HEK293 (cell line): ENCODE measurements at regions not wholly inside any gene's neighbourhood (a gene's known extent, or its start where the extent isn't known, plus 50 kb on each side); places are given as distances from the start of the nearest gene placed in this dataset.

ENCODE experiments used
- CTCF ChIA-PET: fragments of 350-600 bp; formaldehyde crosslinking; extraction: SDS; loops from one replicate; lab custom pipeline; 2021; ENCODE audit warnings: antibody characterized with exemption; lab: Yijun Ruan, JAX
- POLR2A ChIA-PET: fragments of 300-600 bp; formaldehyde crosslinking; extraction: SDS; loops from one replicate; lab custom pipeline; 2020; ENCODE audit warnings: antibody characterized with exemption, inconsistent platforms; lab: Yijun Ruan, JAX
- H3K27ac ChIP-seq: fragments of 200-500 bp; sonication (Bioruptor generic); 2 replicates; pipeline ENCODE4 v1.5.1; 2014; ENCODE audit warnings: low read depth, low read length, control low read depth, inconsistent platforms; ENCODE audit errors: extremely low read depth
- H3K36me3 ChIP-seq, 2 experiments: fragments of 200-500 bp in 1 of 2; sonication (Bioruptor generic) in 1 of 2; 1 replicate in 1 of 2; 2 replicates in 1 of 2; pipeline ENCODE4 v1.5.1; 2014 to 2017; ENCODE audit warnings: inconsistent platforms in 2 of 2, low read length in 2 of 2; ENCODE audit not compliant: control insufficient read depth in 2 of 2, insufficient read depth in 1 of 2
- H3K4me1 ChIP-seq: fragments of 200-500 bp; sonication (Bioruptor generic); 2 replicates; pipeline ENCODE4 v1.5.1; 2014; ENCODE audit warnings: mild to moderate bottlenecking, low read length, inconsistent platforms; ENCODE audit not compliant: control insufficient read depth, insufficient read depth
- H3K4me3 ChIP-seq: 2 replicates; pipeline ENCODE4 v1.5.1; 2011; ENCODE audit warnings: low read depth, mild to moderate bottlenecking, control low read depth, low read length, moderate library complexity
- H3K9me3 ChIP-seq: fragments of 200-500 bp; sonication (Bioruptor generic); 2 replicates; pipeline ENCODE4 v1.5.1; 2014; ENCODE audit warnings: low read depth, low read length, inconsistent platforms; ENCODE audit not compliant: control insufficient read depth, insufficient read depth
- FEZF1 ChIP-seq: fragments of 450-650 bp; formaldehyde crosslinking; IDR thresholded peaks from 2 replicates; pipeline ENCODE4 v1.5.1; 2016; ENCODE audit warnings: missing biosample characterization, missing genetic modification characterization
- PATZ1 ChIP-seq: fragments of 450-650 bp; formaldehyde crosslinking; IDR thresholded peaks from 2 replicates; pipeline ENCODE4 v1.5.1; 2016; ENCODE audit warnings: missing biosample characterization, missing genetic modification characterization
- SCRT2 ChIP-seq: fragments of 450-650 bp; formaldehyde crosslinking; IDR thresholded peaks from 2 replicates; pipeline ENCODE4 v1.5.1; 2016; ENCODE audit warnings: missing biosample characterization, missing genetic modification characterization
- SP2 ChIP-seq: fragments of 450-650 bp; formaldehyde crosslinking; IDR thresholded peaks from 2 replicates; pipeline ENCODE4 v1.5.1; 2016; ENCODE audit warnings: missing biosample characterization, missing genetic modification characterization
- ZBTB17 ChIP-seq: fragments of 450-650 bp; formaldehyde crosslinking; IDR thresholded peaks from 2 replicates; pipeline ENCODE4 v1.5.1; 2016; ENCODE audit warnings: missing biosample characterization, missing genetic modification characterization
- ZBTB20 ChIP-seq: fragments of 450-650 bp; formaldehyde crosslinking; IDR thresholded peaks from 2 replicates; pipeline ENCODE4 v1.5.1; 2016; ENCODE audit warnings: missing biosample characterization, missing genetic modification characterization
- ZNF133 ChIP-seq: fragments of 450-650 bp; formaldehyde crosslinking; IDR thresholded peaks from 2 replicates; pipeline ENCODE4 v1.5.1; 2016; ENCODE audit warnings: missing biosample characterization, missing genetic modification characterization
- ZNF16 ChIP-seq: fragments of 450-650 bp; formaldehyde crosslinking; IDR thresholded peaks from 2 replicates; pipeline ENCODE4 v1.5.1; 2016; ENCODE audit warnings: low read depth, missing biosample characterization, missing genetic modification characterization
- ZNF202 ChIP-seq: fragments of 450-650 bp; formaldehyde crosslinking; IDR thresholded peaks from 2 replicates; pipeline ENCODE4 v1.5.1; 2016; ENCODE audit warnings: missing biosample characterization, missing genetic modification characterization, borderline replicate concordance
- ZNF248 ChIP-seq: fragments of 450-650 bp; formaldehyde crosslinking; IDR thresholded peaks from 2 replicates; pipeline ENCODE4 v1.5.1; 2017; ENCODE audit warnings: missing biosample characterization, missing genetic modification characterization
- ZNF266 ChIP-seq: fragments of 450-650 bp; formaldehyde crosslinking; IDR thresholded peaks from 2 replicates; pipeline ENCODE4 v1.5.1; 2016; ENCODE audit warnings: missing biosample characterization, missing genetic modification characterization, low read depth
- ZNF280C ChIP-seq: fragments of 450-650 bp; formaldehyde crosslinking; IDR thresholded peaks from 2 replicates; pipeline ENCODE4 v1.5.1; 2016; ENCODE audit warnings: missing biosample characterization, missing genetic modification characterization
- ZNF302 ChIP-seq: fragments of 450-650 bp; formaldehyde crosslinking; IDR thresholded peaks from 2 replicates; pipeline ENCODE4 v1.5.1; 2016; ENCODE audit warnings: missing biosample characterization, missing genetic modification characterization, low read depth
- ZNF324 ChIP-seq: fragments of 450-650 bp; formaldehyde crosslinking; IDR thresholded peaks from 2 replicates; pipeline ENCODE4 v1.5.1; 2016; ENCODE audit warnings: missing biosample characterization, missing genetic modification characterization
- ZNF335 ChIP-seq: fragments of 450-650 bp; formaldehyde crosslinking; conservative IDR thresholded peaks from 2 replicates; pipeline ENCODE4 v1.5.1; 2016; ENCODE audit warnings: missing biosample characterization, missing genetic modification characterization
- ZNF341 ChIP-seq: fragments of 450-650 bp; formaldehyde crosslinking; IDR thresholded peaks from 2 replicates; pipeline ENCODE4; 2016; ENCODE audit warnings: low read depth, missing biosample characterization, missing genetic modification characterization
- ZNF48 ChIP-seq: fragments of 450-650 bp; formaldehyde crosslinking; IDR thresholded peaks from 2 replicates; pipeline ENCODE4 v1.5.1; 2016; ENCODE audit warnings: missing biosample characterization, missing genetic modification characterization
- ZNF558 ChIP-seq: fragments of 450-650 bp; formaldehyde crosslinking; IDR thresholded peaks from 2 replicates; pipeline ENCODE4 v1.5.1; 2016; ENCODE audit warnings: missing biosample characterization, missing genetic modification characterization
- ZNF585B ChIP-seq: fragments of 450-650 bp; formaldehyde crosslinking; IDR thresholded peaks from 2 replicates; pipeline ENCODE4 v1.5.1; 2016; ENCODE audit warnings: missing biosample characterization, missing genetic modification characterization
- ZNF843 ChIP-seq: fragments of 450-650 bp; formaldehyde crosslinking; IDR thresholded peaks from 2 replicates; pipeline ENCODE4 v1.5.1; 2016; ENCODE audit warnings: missing biosample characterization, missing genetic modification characterization
- TF ChIP-seq, protein P1 (sequence below): fragments of 450-650 bp; formaldehyde crosslinking; IDR thresholded peaks from 2 replicates; pipeline ENCODE4 v1.5.1; 2016; ENCODE audit warnings: missing biosample characterization, missing genetic modification characterization
- TF ChIP-seq, protein P2 (sequence below): sonication (generic); formaldehyde crosslinking; IDR thresholded peaks from 2 replicates; pipeline ENCODE4 v1.8.1; 2022; ENCODE audit warnings: mild to moderate bottlenecking, moderate library complexity, missing genetic modification reagents
- TF ChIP-seq, protein P3 (sequence below): fragments of 450-650 bp; IDR thresholded peaks from 2 replicates; pipeline ENCODE4 v1.5.1; 2018; ENCODE audit warnings: missing biosample characterization, mild to moderate bottlenecking, missing genetic modification characterization
- TF ChIP-seq, protein P4 (sequence below): fragments of 450-650 bp; formaldehyde crosslinking; IDR thresholded peaks from 2 replicates; pipeline ENCODE4 v1.5.1; 2017; ENCODE audit warnings: missing biosample characterization, mild to moderate bottlenecking, missing genetic modification characterization, moderate library complexity

DNA sequence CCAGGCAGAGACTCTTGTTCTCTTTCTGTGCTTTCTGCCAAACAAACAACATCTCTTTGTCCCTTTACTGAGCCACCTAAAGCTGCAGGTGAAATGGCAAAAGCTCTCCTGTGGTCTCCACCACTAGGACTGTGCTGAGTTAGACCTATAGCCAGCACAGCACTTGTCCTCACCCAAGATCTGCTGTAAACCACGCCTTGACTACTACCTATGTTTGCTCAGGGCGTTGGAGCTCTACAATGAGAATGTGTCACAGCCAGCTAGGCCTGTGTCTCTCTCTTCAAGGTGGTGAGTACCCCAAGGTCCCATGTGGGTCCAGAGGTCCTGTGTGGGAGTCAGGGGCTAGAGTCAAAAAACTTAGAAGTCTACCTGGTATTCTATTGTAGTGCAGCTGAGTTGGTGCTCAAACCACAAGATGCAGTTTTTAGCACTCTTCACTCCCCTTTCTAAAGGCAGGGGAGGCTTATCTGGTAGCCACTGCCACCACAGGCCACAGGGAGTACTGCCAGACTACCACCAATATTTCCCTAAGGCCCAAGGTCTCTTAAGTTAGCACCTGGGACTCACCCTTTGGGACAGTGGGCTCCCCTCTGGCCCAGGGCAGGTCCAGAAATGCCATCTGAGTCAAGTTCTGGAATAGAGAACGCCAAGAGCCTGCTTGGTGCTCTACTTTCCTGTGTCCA is 96.8 kb upstream of the RPRM start:
- ChIA-PET POLR2A (no interaction called here), CTCF (interaction anchor here (0.6 kb wide), 1 partner anchor 26 kb away, joined by 3 read pairs; no protein-coding TSS in a partner anchor)
- Histone ChIP-seq H3K4me1 (no peaks in the 10 kb centered on the region), H3K9me3 (no peaks in the 10 kb centered on the region), H3K36me3 (no peaks in the 10 kb centered on the region), H3K27ac (no peak overlapping the region), H3K4me3 (no peak overlapping the region)
- no peak for TF ChIP-seq ZNF280C (tag by site-specific recombination)
- no peak for TF ChIP-seq ZBTB17 (tag by site-specific recombination)
- TF ChIP-seq ZNF324 (tag by site-specific recombination): no peak
- TF ChIP-seq PATZ1 (tag by site-specific recombination): no peak
- TF ChIP-seq ZNF558: no peak
- TF ChIP-seq, protein P1, sequence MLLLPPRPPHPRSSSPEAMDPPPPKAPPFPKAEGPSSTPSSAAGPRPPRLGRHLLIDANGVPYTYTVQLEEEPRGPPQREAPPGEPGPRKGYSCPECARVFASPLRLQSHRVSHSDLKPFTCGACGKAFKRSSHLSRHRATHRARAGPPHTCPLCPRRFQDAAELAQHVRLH (tag by site-specific recombination): no peak
- TF ChIP-seq ZNF133: no peak
- no peak for TF ChIP-seq ZNF16 (tag by site-specific recombination)
- TF ChIP-seq ZNF248: no peak
- TF ChIP-seq ZNF48 (tag by site-specific recombination): no peak
- TF ChIP-seq ZBTB20: no peak

GRCh38 chr2:153584244-153584643 is 105.7 kb upstream of the RPRM start:
- no peak for TF ChIP-seq SP2 (tag by site-specific recombination)
- TF ChIP-seq, protein P2, sequence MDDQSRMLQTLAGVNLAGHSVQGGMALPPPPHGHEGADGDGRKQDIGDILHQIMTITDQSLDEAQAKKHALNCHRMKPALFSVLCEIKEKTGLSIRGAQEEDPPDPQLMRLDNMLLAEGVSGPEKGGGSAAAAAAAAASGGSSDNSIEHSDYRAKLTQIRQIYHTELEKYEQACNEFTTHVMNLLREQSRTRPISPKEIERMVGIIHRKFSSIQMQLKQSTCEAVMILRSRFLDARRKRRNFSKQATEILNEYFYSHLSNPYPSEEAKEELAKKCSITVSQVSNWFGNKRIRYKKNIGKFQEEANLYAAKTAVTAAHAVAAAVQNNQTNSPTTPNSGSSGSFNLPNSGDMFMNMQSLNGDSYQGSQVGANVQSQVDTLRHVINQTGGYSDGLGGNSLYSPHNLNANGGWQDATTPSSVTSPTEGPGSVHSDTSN (CRISPR knock-in tag): no peak
- TF ChIP-seq ZNF266: no peak
- TF ChIP-seq ZNF202 (tag by site-specific recombination): no peak
- TF ChIP-seq ZNF302 (tag by site-specific recombination): no peak
- no peak for TF ChIP-seq ZBTB17 (tag by site-specific recombination)
- no peak for TF ChIP-seq ZNF585B (tag by site-specific recombination)
- no peak for TF ChIP-seq ZNF843 (tag by site-specific recombination)
- TF ChIP-seq, protein P3, sequence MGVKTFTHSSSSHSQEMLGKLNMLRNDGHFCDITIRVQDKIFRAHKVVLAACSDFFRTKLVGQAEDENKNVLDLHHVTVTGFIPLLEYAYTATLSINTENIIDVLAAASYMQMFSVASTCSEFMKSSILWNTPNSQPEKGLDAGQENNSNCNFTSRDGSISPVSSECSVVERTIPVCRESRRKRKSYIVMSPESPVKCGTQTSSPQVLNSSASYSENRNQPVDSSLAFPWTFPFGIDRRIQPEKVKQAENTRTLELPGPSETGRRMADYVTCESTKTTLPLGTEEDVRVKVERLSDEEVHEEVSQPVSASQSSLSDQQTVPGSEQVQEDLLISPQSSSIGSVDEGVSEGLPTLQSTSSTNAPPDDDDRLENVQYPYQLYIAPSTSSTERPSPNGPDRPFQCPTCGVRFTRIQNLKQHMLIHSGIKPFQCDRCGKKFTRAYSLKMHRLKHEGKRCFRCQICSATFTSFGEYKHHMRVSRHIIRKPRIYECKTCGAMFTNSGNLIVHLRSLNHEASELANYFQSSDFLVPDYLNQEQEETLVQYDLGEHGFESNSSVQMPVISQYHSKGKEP: no peak
- TF ChIP-seq ZNF341 (tag by site-specific recombination): no peak
- no peak for TF ChIP-seq ZNF335 (tag by site-specific recombination)
- TF ChIP-seq, protein P4, sequence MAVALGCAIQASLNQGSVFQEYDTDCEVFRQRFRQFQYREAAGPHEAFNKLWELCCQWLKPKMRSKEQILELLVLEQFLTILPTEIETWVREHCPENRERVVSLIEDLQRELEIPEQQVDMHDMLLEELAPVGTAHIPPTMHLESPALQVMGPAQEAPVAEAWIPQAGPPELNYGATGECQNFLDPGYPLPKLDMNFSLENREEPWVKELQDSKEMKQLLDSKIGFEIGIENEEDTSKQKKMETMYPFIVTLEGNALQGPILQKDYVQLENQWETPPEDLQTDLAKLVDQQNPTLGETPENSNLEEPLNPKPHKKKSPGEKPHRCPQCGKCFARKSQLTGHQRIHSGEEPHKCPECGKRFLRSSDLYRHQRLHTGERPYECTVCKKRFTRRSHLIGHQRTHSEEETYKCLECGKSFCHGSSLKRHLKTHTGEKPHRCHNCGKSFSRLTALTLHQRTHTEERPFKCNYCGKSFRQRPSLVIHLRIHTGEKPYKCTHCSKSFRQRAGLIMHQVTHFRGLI: no peak
- no peak for TF ChIP-seq SCRT2 (tag by site-specific recombination)
- TF ChIP-seq ZNF324 (tag by site-specific recombination): no peak
- no peak for TF ChIP-seq FEZF1 (tag by site-specific recombination)
- Histone ChIP-seq H3K9me3 (no peaks in the 10 kb centered on the region), H3K4me3 (no peak overlapping the region), H3K4me1 (no peaks in the 10 kb centered on the region), H3K36me3 (no peaks in the 10 kb centered on the region), H3K27ac (no peak overlapping the region)
- ChIA-PET CTCF (interaction anchor here (0.8 to 1.1 kb wide), 2 partner anchors 427 to 722 kb away, joined by 3 read pairs; no protein-coding TSS in a partner anchor), POLR2A (no interaction called here)
